GM21528 (cell line): ENCODE measurements at regions not wholly inside any gene's neighbourhood (a gene's known extent, or its start where the extent isn't known, plus 50 kb on each side); places are given as distances from the start of the nearest gene placed in this dataset.
"Not testable (repeated sequence)": the region's sequence is repeated elsewhere in the genome, so short reads cannot be mapped to it uniquely, and the experiment has no call there.

ENCODE experiments used
- ATAC-seq: cut with Tn5 transposase; IDR thresholded peaks from one replicate; pipeline ENCODE4 v1.9.1; 2021; ENCODE audit warnings: mild to moderate bottlenecking, moderate library complexity; ENCODE audit not compliant: unreplicated experiment, low FRiP score

- ATAC-seq, result no peak
Measured at GRCh38 chr6:21767891-21768648, 174.5 kb downstream of the SOX4 start.

GRCh38 chr6:21769405-21769861 lies 175.9 kb downstream of the SOX4 start:
- no peak for ATAC-seq

GRCh38 chr6:21769968-21770367 lies 176.4 kb downstream of the SOX4 start:
- ATAC-seq, result no peak

GRCh38 chr6:21771626-21772320 lies 178.2 kb downstream of the SOX4 start:
- no peak for ATAC-seq

GRCh38 chr6:21772477-21772876 lies 178.9 kb downstream of the SOX4 start:
- ATAC-seq, result no peak

- no peak for ATAC-seq
Measured at GRCh38 chr6:21772884-21773575, 179.5 kb downstream of the SOX4 start.

GRCh38 chr6:21773576-21773968 lies 180.0 kb downstream of the SOX4 start:
- ATAC-seq, result no peak

GRCh38 chr6:21777846-21778245 lies 184.3 kb downstream of the SOX4 start:
- no peak for ATAC-seq

GRCh38 chr6:21780141-21780540 lies 186.6 kb downstream of the SOX4 start:
- no peak for ATAC-seq

GRCh38 chr6:21780679-21781078 lies 187.1 kb downstream of the SOX4 start:
- no peak for ATAC-seq

- ATAC-seq, result no peak
Measured at GRCh38 chr6:21781128-21781527, 187.6 kb downstream of the SOX4 start.

GRCh38 chr6:21785164-21785563 lies 191.6 kb downstream of the SOX4 start:
- no peak for ATAC-seq

- no peak for ATAC-seq
Measured at GRCh38 chr6:21791056-21791455, 197.5 kb downstream of the SOX4 start.

- ATAC-seq, result no peak
Measured at GRCh38 chr6:21791581-21791980, 198.0 kb downstream of the SOX4 start.

- ATAC-seq, result no peak
Measured at GRCh38 chr6:21792177-21792576, 198.6 kb downstream of the SOX4 start.

GRCh38 chr6:21796979-21797378 lies 203.4 kb downstream of the SOX4 start:
- not testable (repeated sequence) for ATAC-seq

- ATAC-seq, result no peak
Measured at GRCh38 chr6:21798468-21798867, 204.9 kb downstream of the SOX4 start.

GRCh38 chr6:21800330-21800729 lies 206.8 kb downstream of the SOX4 start:
- ATAC-seq, result no peak

- no peak for ATAC-seq
Measured at GRCh38 chr6:21800948-21801438, 207.4 kb downstream of the SOX4 start.

GRCh38 chr6:21801446-21802174 lies 208.1 kb downstream of the SOX4 start:
- ATAC-seq, result no peak
